ENCODE measurements at regions not wholly inside any gene's neighbourhood (a gene's known extent, or its start where the extent isn't known, plus 50 kb on each side); places are given as distances from the start of the nearest gene placed in this dataset.

GRCh38 chr2:66198873-66199272 is 236.1 kb upstream of the MEIS1 start:
- no peak overlapping the region for H3K27ac ChIP-seq (replicated peaks)
- no peak for DNase-seq
- TF ChIP-seq, protein P1, sequence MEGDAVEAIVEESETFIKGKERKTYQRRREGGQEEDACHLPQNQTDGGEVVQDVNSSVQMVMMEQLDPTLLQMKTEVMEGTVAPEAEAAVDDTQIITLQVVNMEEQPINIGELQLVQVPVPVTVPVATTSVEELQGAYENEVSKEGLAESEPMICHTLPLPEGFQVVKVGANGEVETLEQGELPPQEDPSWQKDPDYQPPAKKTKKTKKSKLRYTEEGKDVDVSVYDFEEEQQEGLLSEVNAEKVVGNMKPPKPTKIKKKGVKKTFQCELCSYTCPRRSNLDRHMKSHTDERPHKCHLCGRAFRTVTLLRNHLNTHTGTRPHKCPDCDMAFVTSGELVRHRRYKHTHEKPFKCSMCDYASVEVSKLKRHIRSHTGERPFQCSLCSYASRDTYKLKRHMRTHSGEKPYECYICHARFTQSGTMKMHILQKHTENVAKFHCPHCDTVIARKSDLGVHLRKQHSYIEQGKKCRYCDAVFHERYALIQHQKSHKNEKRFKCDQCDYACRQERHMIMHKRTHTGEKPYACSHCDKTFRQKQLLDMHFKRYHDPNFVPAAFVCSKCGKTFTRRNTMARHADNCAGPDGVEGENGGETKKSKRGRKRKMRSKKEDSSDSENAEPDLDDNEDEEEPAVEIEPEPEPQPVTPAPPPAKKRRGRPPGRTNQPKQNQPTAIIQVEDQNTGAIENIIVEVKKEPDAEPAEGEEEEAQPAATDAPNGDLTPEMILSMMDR (IDR thresholded peaks at IDR 0.05; ENCODE audit: borderline replicate concordance) = no peak
- intact Hi-C loops (cut with micrococcal nuclease) = no loop called here
- peaks cover 5% of the 10 kb centered on the region for H3K9me3 ChIP-seq (replicated peaks)
- H3K27me3 ChIP-seq (ENCODE audit: low read depth) = peaks cover 18% of the 10 kb centered on the region
- no peaks in the 10 kb centered on the region for H3K4me1 ChIP-seq
- no peaks in the 10 kb centered on the region for H3K36me3 ChIP-seq
- no peak overlapping the region for H3K4me3 ChIP-seq

GRCh38 chr2:66192888-66193287 is 242.0 kb upstream of the MEIS1 start:
- H3K27me3 ChIP-seq (ENCODE audit: low read depth) = no peaks in the 10 kb centered on the region

DNA sequence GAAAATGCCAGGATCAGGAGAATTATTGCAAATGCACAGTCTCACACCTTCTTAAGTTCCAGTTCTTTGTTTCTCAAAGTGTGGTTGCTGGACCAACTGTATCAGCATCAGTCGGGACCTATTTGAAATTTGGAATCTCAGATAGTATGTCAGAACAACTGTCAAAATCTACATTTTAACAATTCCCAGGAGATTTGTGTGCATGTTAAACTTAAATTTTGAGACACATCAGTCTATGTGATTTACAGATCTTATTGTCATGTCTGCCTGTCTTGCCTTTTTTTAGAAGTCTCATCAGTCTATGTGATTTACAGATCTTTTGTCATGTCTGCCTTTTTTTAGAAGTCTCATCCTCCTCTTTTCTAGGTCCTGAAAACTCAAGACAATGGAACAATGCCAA is 243.6 kb upstream of the MEIS1 start:
- intact Hi-C loops (cut with micrococcal nuclease) = no loop called here
- Histone ChIP-seq H3K36me3 (no peaks in the 10 kb centered on the region), H3K4me1 (no peaks in the 10 kb centered on the region), H3K27ac (replicated peaks) (no peak overlapping the region), H3K4me3 (no peak overlapping the region), H3K9me3 (replicated peaks) (no peaks in the 10 kb centered on the region), H3K27me3 (ENCODE audit: low read depth) (no peaks in the 10 kb centered on the region)
- DNase-seq = no peak
- TF ChIP-seq, protein P1 (IDR thresholded peaks at IDR 0.05; ENCODE audit: borderline replicate concordance) = no peak

More at GRCh38 chr2:66192888-66193287, 242.0 kb upstream of the MEIS1 start:
- intact Hi-C loops (cut with micrococcal nuclease) = no loop called here
- H3K9me3 ChIP-seq (replicated peaks) = peaks cover 3% of the 10 kb centered on the region
- no peak for DNase-seq
- H3K4me1 ChIP-seq = no peaks in the 10 kb centered on the region
- no peak overlapping the region for H3K27ac ChIP-seq (replicated peaks)
- no peak overlapping the region for H3K4me3 ChIP-seq
- H3K36me3 ChIP-seq = no peaks in the 10 kb centered on the region
- TF ChIP-seq, protein P1 (IDR thresholded peaks at IDR 0.05; ENCODE audit: borderline replicate concordance) = no peak

DNA sequence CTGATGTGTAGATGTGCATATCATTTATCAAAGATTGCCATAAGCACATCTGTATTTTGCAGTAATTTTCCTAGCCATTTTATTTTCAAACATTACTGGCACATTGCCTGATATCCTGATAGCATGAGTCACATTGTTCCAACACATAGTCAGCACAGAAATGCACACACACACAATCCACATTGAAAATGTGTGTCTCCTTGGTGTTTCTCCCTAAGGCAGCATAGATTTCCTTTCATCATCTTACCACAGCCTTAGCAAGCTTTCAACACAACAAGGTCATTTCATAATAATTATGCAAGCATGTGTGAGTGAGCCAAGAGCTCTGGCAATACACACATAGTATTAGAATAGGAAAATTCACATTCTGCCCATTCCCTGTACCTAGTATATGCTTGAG is 245.4 kb upstream of the MEIS1 start:
- no peaks in the 10 kb centered on the region for H3K36me3 ChIP-seq
- DNase-seq = no peak
- H3K27ac ChIP-seq (replicated peaks) = no peak overlapping the region
- TF ChIP-seq, protein P1 (IDR thresholded peaks at IDR 0.05; ENCODE audit: borderline replicate concordance) = no peak
- intact Hi-C loops (cut with micrococcal nuclease) = no loop called here
- no peak overlapping the region for H3K4me3 ChIP-seq
- no peaks in the 10 kb centered on the region for H3K27me3 ChIP-seq (ENCODE audit: low read depth)
- no peaks in the 10 kb centered on the region for H3K9me3 ChIP-seq (replicated peaks)
- H3K4me1 ChIP-seq = no peaks in the 10 kb centered on the region

DNA sequence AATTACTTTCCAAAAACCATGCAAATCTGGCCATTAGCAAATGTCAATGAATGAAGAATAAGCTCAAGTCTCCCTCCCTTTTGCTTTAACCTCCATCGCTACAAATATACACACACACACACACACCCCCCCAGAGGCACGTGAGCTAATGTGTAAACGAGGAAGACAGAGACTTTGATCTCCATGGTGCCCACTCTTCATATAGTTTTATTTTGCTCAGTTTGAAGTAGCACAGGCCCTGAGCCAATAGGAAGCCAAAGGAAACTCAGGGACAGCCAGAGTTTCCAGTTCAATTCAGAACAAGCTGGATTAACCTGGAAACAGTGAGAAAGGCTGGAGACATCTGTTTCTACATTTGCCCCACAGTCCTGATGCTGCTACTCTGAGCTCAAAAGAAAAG is 248.4 kb upstream of the MEIS1 start:
- intact Hi-C loops (cut with micrococcal nuclease) = no loop called here
- DNase-seq = no peak
- TF ChIP-seq, protein P1 (IDR thresholded peaks at IDR 0.05; ENCODE audit: borderline replicate concordance) = no peak
- Histone ChIP-seq H3K4me1 (no peaks in the 10 kb centered on the region), H3K36me3 (no peaks in the 10 kb centered on the region), H3K9me3 (replicated peaks) (no peaks in the 10 kb centered on the region), H3K4me3 (no peak overlapping the region), H3K27ac (replicated peaks) (no peak overlapping the region), H3K27me3 (ENCODE audit: low read depth) (no peaks in the 10 kb centered on the region)
